ENCODE measurements at regions not wholly inside any gene's neighbourhood (a gene's known extent, or its start where the extent isn't known, plus 50 kb on each side); places are given as distances from the start of the nearest gene placed in this dataset.
"Not testable (repeated sequence)": the region's sequence is repeated elsewhere in the genome, so short reads cannot be mapped to it uniquely, and the experiment has no call there.

- DNase-seq (ENCODE audit: low read depth): no peak
These were observed 107.2 kb upstream of the C2CD4B start for GRCh38 chr15:62272290-62272689.

- no peak for DNase-seq (ENCODE audit: low read depth)
These were observed 110.7 kb upstream of the C2CD4B start for GRCh38 chr15:62275831-62276230.

- DNase-seq (ENCODE audit: low read depth): no peak
These were observed 112.8 kb upstream of the C2CD4B start for GRCh38 chr15:62277816-62278394.

GRCh38 chr15:62278534-62278933, 113.4 kb upstream of the C2CD4B start:
- DNase-seq (ENCODE audit: low read depth): no peak

- no peak for DNase-seq (ENCODE audit: low read depth)
These were observed 114.0 kb upstream of the C2CD4B start for GRCh38 chr15:62279041-62279440.

GRCh38 chr15:62280625-62281024, 115.5 kb upstream of the C2CD4B start:
- DNase-seq (ENCODE audit: low read depth): no peak

GRCh38 chr15:62281801-62282200, 116.7 kb upstream of the C2CD4B start:
- not testable (repeated sequence) for DNase-seq (ENCODE audit: low read depth)

- DNase-seq (ENCODE audit: low read depth): no peak
These were observed 122.2 kb upstream of the C2CD4B start for GRCh38 chr15:62287066-62287857.

- no peak for DNase-seq (ENCODE audit: low read depth)
These were observed 123.4 kb upstream of the C2CD4B start for GRCh38 chr15:62288361-62289017.

- no peak for DNase-seq (ENCODE audit: low read depth)
These were observed 126.2 kb upstream of the C2CD4B start for GRCh38 chr15:62291262-62291661.

GRCh38 chr15:62296756-62297507, 131.8 kb upstream of the C2CD4B start:
- DNase-seq (ENCODE audit: low read depth): no peak

GRCh38 chr15:62297522-62297921, 132.4 kb upstream of the C2CD4B start:
- DNase-seq (ENCODE audit: low read depth): no peak

- DNase-seq (ENCODE audit: low read depth): no peak
These were observed 132.8 kb upstream of the C2CD4B start for GRCh38 chr15:62297933-62298332.

- no peak for DNase-seq (ENCODE audit: low read depth)
These were observed 133.7 kb upstream of the C2CD4B start for GRCh38 chr15:62298811-62299210.

GRCh38 chr15:62299541-62299940, 134.5 kb upstream of the C2CD4B start:
- no peak for DNase-seq (ENCODE audit: low read depth)

GRCh38 chr15:62301993-62302675, 137.0 kb upstream of the C2CD4B start:
- DNase-seq (ENCODE audit: low read depth): no peak

- no peak for DNase-seq (ENCODE audit: low read depth)
These were observed 141.9 kb upstream of the C2CD4B start for GRCh38 chr15:62306851-62307504.

GRCh38 chr15:62307551-62307950, 142.5 kb upstream of the C2CD4B start:
- no peak for DNase-seq (ENCODE audit: low read depth)

GRCh38 chr15:62316413-62317060, 151.5 kb upstream of the C2CD4B start:
- no peak for DNase-seq (ENCODE audit: low read depth)

- DNase-seq (ENCODE audit: low read depth): no peak
These were observed 155.2 kb upstream of the C2CD4B start for GRCh38 chr15:62320259-62320658.

- DNase-seq (ENCODE audit: low read depth): no peak
These were observed 158.3 kb upstream of the C2CD4B start for GRCh38 chr15:62323353-62323890.
